Vagina (tissue), 2 donors: ENCODE measurements at regions not wholly inside any gene's neighbourhood (a gene's known extent, or its start where the extent isn't known, plus 50 kb on each side); places are given as distances from the start of the nearest gene placed in this dataset.

ENCODE experiments used
- POLR2A ChIP-seq, 2 donors: fragments of 450-650 bp; IDR thresholded peaks; one replicate each; pipeline ENCODE4 v1.6.1; 2017; ENCODE audit warnings: antibody characterized with exemption in 2 of 2, mild to moderate bottlenecking in 2 of 2, moderate library complexity in 2 of 2
- POLR2AphosphoS5 ChIP-seq, 2 donors: sonication (generic); formaldehyde crosslinking; IDR thresholded peaks; one replicate each; pipeline ENCODE4 v1.9.0; 2017; ENCODE audit warnings: antibody characterized with exemption in 2 of 2, mild to moderate bottlenecking in 2 of 2, low read depth in 1 of 2; ENCODE audit not compliant: insufficient read depth in 1 of 2
- TF ChIP-seq, protein P1 (sequence below), 3 experiments: fragments of 450-650 bp in 2 of 3; fragments of 200-600 bp in 1 of 3; sonication (generic) in 1 of 3; IDR thresholded peaks; one replicate each; pipeline ENCODE4 v1.5.1; 2017 to 2019; ENCODE audit warnings: antibody characterized with exemption in 3 of 3, mild to moderate bottlenecking in 2 of 3, moderate library complexity in 2 of 3

DNA sequence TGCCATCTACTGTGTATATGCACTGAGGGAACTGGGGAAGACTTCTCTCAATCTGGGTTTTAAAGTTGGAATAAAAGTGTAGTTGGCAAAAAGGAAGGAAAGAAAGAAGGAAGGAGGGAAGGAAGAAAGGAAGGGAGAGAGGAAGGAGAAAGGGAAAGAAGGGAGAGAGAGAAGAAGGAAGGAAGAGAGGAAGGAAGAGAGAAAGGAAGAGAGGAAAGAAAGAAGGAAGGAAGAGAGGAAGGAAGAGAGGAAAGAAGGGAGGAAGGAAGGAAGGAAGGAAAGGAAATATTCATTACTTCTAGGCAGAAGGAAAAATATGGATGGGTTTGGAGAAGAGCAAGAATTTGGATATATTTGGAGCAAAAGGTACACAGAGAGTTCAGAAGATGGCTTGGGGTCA, 343.6 kb upstream of the AUTS2 start:
- TF ChIP-seq, protein P1, sequence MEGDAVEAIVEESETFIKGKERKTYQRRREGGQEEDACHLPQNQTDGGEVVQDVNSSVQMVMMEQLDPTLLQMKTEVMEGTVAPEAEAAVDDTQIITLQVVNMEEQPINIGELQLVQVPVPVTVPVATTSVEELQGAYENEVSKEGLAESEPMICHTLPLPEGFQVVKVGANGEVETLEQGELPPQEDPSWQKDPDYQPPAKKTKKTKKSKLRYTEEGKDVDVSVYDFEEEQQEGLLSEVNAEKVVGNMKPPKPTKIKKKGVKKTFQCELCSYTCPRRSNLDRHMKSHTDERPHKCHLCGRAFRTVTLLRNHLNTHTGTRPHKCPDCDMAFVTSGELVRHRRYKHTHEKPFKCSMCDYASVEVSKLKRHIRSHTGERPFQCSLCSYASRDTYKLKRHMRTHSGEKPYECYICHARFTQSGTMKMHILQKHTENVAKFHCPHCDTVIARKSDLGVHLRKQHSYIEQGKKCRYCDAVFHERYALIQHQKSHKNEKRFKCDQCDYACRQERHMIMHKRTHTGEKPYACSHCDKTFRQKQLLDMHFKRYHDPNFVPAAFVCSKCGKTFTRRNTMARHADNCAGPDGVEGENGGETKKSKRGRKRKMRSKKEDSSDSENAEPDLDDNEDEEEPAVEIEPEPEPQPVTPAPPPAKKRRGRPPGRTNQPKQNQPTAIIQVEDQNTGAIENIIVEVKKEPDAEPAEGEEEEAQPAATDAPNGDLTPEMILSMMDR (IDR thresholded peaks at IDR 0.05) = no peak
- TF ChIP-seq POLR2A (IDR thresholded peaks at IDR 0.05) (no peak), POLR2AphosphoS5 (IDR thresholded peaks at IDR 0.05; ENCODE audit: insufficient read depth in 1 of 2, low read depth in 1 of 2) (no peak)
